ENCODE measurements at regions not wholly inside any gene's neighbourhood (a gene's known extent, or its start where the extent isn't known, plus 50 kb on each side); places are given as distances from the start of the nearest gene placed in this dataset.

GRCh38 chr3:168850109-168850508 lies 754.4 kb upstream of the GOLIM4 start:
- Histone ChIP-seq H2AFZ (ENCODE audit: low read length) (no peak overlapping the region), H3K79me2 (ENCODE audit: insufficient read depth, low read length) (no peaks in the 10 kb centered on the region), H3K9ac (ENCODE audit: insufficient read depth, low read depth, low read length) (no peak overlapping the region), H4K20me1 (ENCODE audit: insufficient read depth, low read length) (no peaks in the 10 kb centered on the region), H3K27ac (ENCODE audit: extremely low read length, insufficient read depth, low read length) (no peak overlapping the region), H3K27me3 (ENCODE audit: control insufficient read depth in 1 of 2, insufficient read depth in 2 of 2, low read length in 2 of 2) (no peaks in the 10 kb centered on the region), H3K4me3 (replicated peaks in 1 of 3; ENCODE audit: insufficient read depth in 1 of 3, low read depth in 2 of 3, low read length in 3 of 3) (no peak overlapping the region), H3K4me2 (ENCODE audit: low read depth, low read length) (no peak overlapping the region), H3K9me3 (ENCODE audit: low read length) (peaks cover 15% of the 10 kb centered on the region), H3K4me1 (ENCODE audit: insufficient read depth, low read length) (peaks cover 9% of the 10 kb centered on the region), H3K36me3 (replicated peaks in 1 of 2; ENCODE audit: control insufficient read depth in 1 of 2, insufficient read depth in 2 of 2, low read length in 2 of 2) (no peaks in the 10 kb centered on the region)
- DNase-seq (ENCODE audit: low spot score) (no peak), ATAC-seq (no peak), FAIRE-seq (no peak)
- in situ Hi-C loops (cut with HindIII; ENCODE audit: extremely low pct_ligation_motif_present, low pct_unique_long_range_greater_than_20kb) = no loop called here
- BruUV-seq (replicated peaks) = no TSS peak
- CTCF ChIA-PET (ENCODE audit: low intra/inter-chr PET ratio, low total read pairs) = no interaction called here
- POLR2A ChIA-PET = no interaction called here
- intact Hi-C loops (cut with micrococcal nuclease; ENCODE audit: unreplicated experiment) = no loop called here
- TF ChIP-seq SOX13 (IDR thresholded peaks at IDR 0.05) (no peak), SOX13 (CRISPR knock-in tag; conservative IDR thresholded peaks at IDR 0.05 in 1 of 2, IDR thresholded peaks at IDR 0.05 in 1 of 2) (peak in 1 of 2 experiments; percentile 19; a peak in 1 of 4 replicates), SIX4 (CRISPR knock-in tag; IDR thresholded peaks at IDR 0.05) (peak; percentile 81), ZNF20 (CRISPR knock-in tag; IDR thresholded peaks at IDR 0.05) (0 out of 2 replicates have a peak, but pooled peaks have one; percentile 79), ZNF333 (CRISPR knock-in tag; IDR thresholded peaks at IDR 0.05; ENCODE audit: borderline replicate concordance) (no peak), ZNF710 (CRISPR knock-in tag; IDR thresholded peaks at IDR 0.05; ENCODE audit: borderline replicate concordance) (no peak)
